ACC112 (cell line): ENCODE measurements at regions not wholly inside any gene's neighbourhood (a gene's known extent, or its start where the extent isn't known, plus 50 kb on each side); places are given as distances from the start of the nearest gene placed in this dataset.

Experiments
- H2AFZ ChIP-seq: fragments of 200-600 bp; sonication (generic); one replicate; pipeline ENCODE4 v1.6.0; 2017; ENCODE audit warnings: antibody characterized with exemption, low read length; ENCODE audit not compliant: unreplicated experiment
- H3K27ac ChIP-seq: fragments of 200-600 bp; sonication (generic); 2 replicates; pipeline ENCODE4 v1.5.1; 2014; ENCODE audit warnings: low read depth, mild to moderate bottlenecking, antibody characterized with exemption, low read length, moderate library complexity
- H3K27me3 ChIP-seq: fragments of 200-600 bp; sonication (generic); 2 replicates; pipeline ENCODE4 v1.6.1; 2014; ENCODE audit warnings: mild to moderate bottlenecking, antibody characterized with exemption, low read length, moderate library complexity, mixed read lengths; ENCODE audit not compliant: insufficient read depth
- H3K36me3 ChIP-seq: fragments of 200-600 bp; sonication (generic); 2 replicates; pipeline ENCODE4 v1.6.1; 2016; ENCODE audit warnings: mild to moderate bottlenecking, antibody characterized with exemption, low read length, moderate library complexity, mixed read lengths; ENCODE audit not compliant: insufficient read depth
- H3K4me1 ChIP-seq: fragments of 200-600 bp; sonication (generic); one replicate; pipeline ENCODE4 v1.6.1; 2016; ENCODE audit warnings: low read length, mixed read lengths; ENCODE audit not compliant: insufficient read depth, unreplicated experiment, control insufficient read depth
- H3K4me3 ChIP-seq: fragments of 200-600 bp; sonication (generic); 2 replicates; pipeline ENCODE4 v1.5.1; 2014; ENCODE audit warnings: mild to moderate bottlenecking, low read depth, low read length
- H3K79me2 ChIP-seq: fragments of 200-600 bp; sonication (generic); one replicate; pipeline ENCODE4 v1.6.0; 2016; ENCODE audit warnings: low read length; ENCODE audit not compliant: control insufficient read depth, unreplicated experiment, insufficient read depth

GRCh38 chr18:60445341-60445740, 72.8 kb upstream of the MC4R start:
- Histone ChIP-seq H3K36me3 (no peaks in the 10 kb centered on the region), H3K4me3 (no peak overlapping the region), H2AFZ (no peak overlapping the region), H3K79me2 (no peaks in the 10 kb centered on the region), H3K27me3 (no peaks in the 10 kb centered on the region), H3K4me1 (no peaks in the 10 kb centered on the region), H3K27ac (no peak overlapping the region)

GRCh38 chr18:60446821-60447220, 74.2 kb upstream of the MC4R start:
- H3K27me3 ChIP-seq, result no peaks in the 10 kb centered on the region
- no peak overlapping the region for H3K4me3 ChIP-seq
- no peak overlapping the region for H2AFZ ChIP-seq
- no peaks in the 10 kb centered on the region for H3K4me1 ChIP-seq
- no peak overlapping the region for H3K27ac ChIP-seq
- no peaks in the 10 kb centered on the region for H3K36me3 ChIP-seq
- H3K79me2 ChIP-seq, result no peaks in the 10 kb centered on the region

- Histone ChIP-seq H3K27ac (no peak overlapping the region), H2AFZ (no peak overlapping the region), H3K36me3 (no peaks in the 10 kb centered on the region), H3K4me1 (peaks cover 4% of the 10 kb centered on the region), H3K79me2 (no peaks in the 10 kb centered on the region), H3K27me3 (no peaks in the 10 kb centered on the region), H3K4me3 (no peak overlapping the region)
These were observed 76.1 kb upstream of the MC4R start for GRCh38 chr18:60448487-60449267.

- Histone ChIP-seq H3K27ac (no peak overlapping the region), H3K27me3 (no peaks in the 10 kb centered on the region), H3K79me2 (no peaks in the 10 kb centered on the region), H2AFZ (no peak overlapping the region), H3K36me3 (no peaks in the 10 kb centered on the region), H3K4me3 (no peak overlapping the region), H3K4me1 (peaks cover 4% of the 10 kb centered on the region)
These were observed 79.8 kb upstream of the MC4R start for GRCh38 chr18:60452421-60452820.

GRCh38 chr18:60466677-60467076, 94.1 kb upstream of the MC4R start:
- 0 out of 2 replicates have a peak overlapping the region, but pooled peaks have one; percentile 40 for H3K4me3 ChIP-seq
- H3K79me2 ChIP-seq, result no peaks in the 10 kb centered on the region

GRCh38 chr18:60469387-60470100, 97.0 kb upstream of the MC4R start:
- Histone ChIP-seq H3K27ac (no peak overlapping the region), H3K79me2 (no peaks in the 10 kb centered on the region), H3K36me3 (no peaks in the 10 kb centered on the region), H2AFZ (peak overlapping the region; percentile 99), H3K27me3 (no peaks in the 10 kb centered on the region), H3K4me1 (peaks cover 30% of the 10 kb centered on the region), H3K4me3 (peak overlapping the region; percentile 65)

More at GRCh38 chr18:60466677-60467076, 94.1 kb upstream of the MC4R start:
- Histone ChIP-seq H3K36me3 (no peaks in the 10 kb centered on the region), H3K4me1 (peaks cover 30% of the 10 kb centered on the region), H3K27me3 (no peaks in the 10 kb centered on the region), H2AFZ (peak overlapping the region; percentile 67), H3K27ac (peak overlapping the region; percentile 64)

GRCh38 chr18:60471652-60472051, 99.1 kb upstream of the MC4R start:
- H3K36me3 ChIP-seq, result no peaks in the 10 kb centered on the region
- H3K27me3 ChIP-seq, result no peaks in the 10 kb centered on the region
- peak overlapping the region; percentile 13 for H2AFZ ChIP-seq
- H3K4me3 ChIP-seq, result no peak overlapping the region
- H3K27ac ChIP-seq, result no peak overlapping the region
- no peaks in the 10 kb centered on the region for H3K79me2 ChIP-seq
- H3K4me1 ChIP-seq, result peaks cover 29% of the 10 kb centered on the region

- Histone ChIP-seq H3K36me3 (no peaks in the 10 kb centered on the region), H3K4me3 (no peak overlapping the region), H3K27ac (no peak overlapping the region), H3K4me1 (peaks cover 7% of the 10 kb centered on the region), H2AFZ (no peak overlapping the region), H3K79me2 (no peaks in the 10 kb centered on the region), H3K27me3 (no peaks in the 10 kb centered on the region)
These were observed 112.6 kb upstream of the MC4R start for GRCh38 chr18:60485201-60485600.

- no peaks in the 10 kb centered on the region for H3K4me1 ChIP-seq
- no peaks in the 10 kb centered on the region for H3K27me3 ChIP-seq
- H3K79me2 ChIP-seq, result no peaks in the 10 kb centered on the region
These were observed 120.5 kb upstream of the MC4R start for GRCh38 chr18:60493066-60493465.

GRCh38 chr18:60499675-60500074, 127.1 kb upstream of the MC4R start:
- Histone ChIP-seq H3K36me3 (no peaks in the 10 kb centered on the region), H3K4me3 (no peak overlapping the region), H3K27me3 (no peaks in the 10 kb centered on the region), H3K27ac (no peak overlapping the region), H2AFZ (no peak overlapping the region), H3K79me2 (no peaks in the 10 kb centered on the region), H3K4me1 (peaks cover 11% of the 10 kb centered on the region)

More at GRCh38 chr18:60493066-60493465, 120.5 kb upstream of the MC4R start:
- no peak overlapping the region for H3K4me3 ChIP-seq
- H3K36me3 ChIP-seq, result no peaks in the 10 kb centered on the region
- H3K27ac ChIP-seq, result no peak overlapping the region
- no peak overlapping the region for H2AFZ ChIP-seq

- Histone ChIP-seq H3K27ac (no peak overlapping the region), H3K4me3 (no peak overlapping the region), H2AFZ (no peak overlapping the region), H3K36me3 (no peaks in the 10 kb centered on the region), H3K79me2 (no peaks in the 10 kb centered on the region), H3K27me3 (no peaks in the 10 kb centered on the region), H3K4me1 (peaks cover 11% of the 10 kb centered on the region)
These were observed 128.4 kb upstream of the MC4R start for GRCh38 chr18:60500960-60501359.
